Chondrocyte (in vitro differentiated cells): ENCODE measurements at regions not wholly inside any gene's neighbourhood (a gene's known extent, or its start where the extent isn't known, plus 50 kb on each side); places are given as distances from the start of the nearest gene placed in this dataset.
"Not testable (repeated sequence)": the region's sequence is repeated elsewhere in the genome, so short reads cannot be mapped to it uniquely, and the experiment has no call there.

Source experiments
- DNase-seq: peaks from one replicate; pipeline ENCODE4 v3.0.0; 2021; ENCODE audit warnings: mixed read lengths, low spot score
- H3K27ac Mint-ChIP-seq: one replicate; pipeline ENCODE4 v1.8.0; 2021; ENCODE audit warnings: mild to moderate bottlenecking, moderate library complexity, mixed read lengths; ENCODE audit not compliant: unreplicated experiment
- H3K27me3 Mint-ChIP-seq: 2 replicates; pipeline ENCODE4 v1.8.0; 2021; ENCODE audit warnings: low read depth, mixed read lengths
- H3K36me3 Mint-ChIP-seq: 2 replicates; pipeline ENCODE4 v1.8.0; 2021; ENCODE audit warnings: low read depth, mixed read lengths
- H3K4me1 Mint-ChIP-seq: 2 replicates; pipeline ENCODE4 v1.8.0; 2021; ENCODE audit warnings: low read depth, mild to moderate bottlenecking, mixed read lengths
- H3K4me3 Mint-ChIP-seq: one replicate; pipeline ENCODE4 v1.8.0; 2021; ENCODE audit warnings: mild to moderate bottlenecking, moderate library complexity, mixed read lengths; ENCODE audit not compliant: unreplicated experiment
- H3K9me3 Mint-ChIP-seq: 2 replicates; pipeline ENCODE4 v1.8.0; 2021; ENCODE audit warnings: low read depth, mixed read lengths
- CTCF ChIP-seq: fragments of 200-600 bp; sonication (generic); IDR thresholded peaks from 2 replicates; pipeline ENCODE4 v1.5.0; 2021; ENCODE audit warnings: antibody characterized with exemption, mild to moderate bottlenecking, moderate library complexity

GRCh38 chr3:144501467-144501866, 529.8 kb downstream of the DIPK2A start:
- H3K4me1 Mint-ChIP-seq: no peaks in the 10 kb centered on the region
- no peak overlapping the region for H3K27ac Mint-ChIP-seq
- no peak for TF ChIP-seq CTCF
- H3K36me3 Mint-ChIP-seq: no peaks in the 10 kb centered on the region
- no peaks in the 10 kb centered on the region for H3K27me3 Mint-ChIP-seq
- no peak for DNase-seq
- H3K9me3 Mint-ChIP-seq: no peaks in the 10 kb centered on the region
- no peak overlapping the region for H3K4me3 Mint-ChIP-seq

- no peak overlapping the region for H3K27ac Mint-ChIP-seq
- no peak for DNase-seq
- no peaks in the 10 kb centered on the region for H3K9me3 Mint-ChIP-seq
- H3K4me3 Mint-ChIP-seq: no peak overlapping the region
- TF ChIP-seq CTCF: no peak
- no peaks in the 10 kb centered on the region for H3K27me3 Mint-ChIP-seq
- H3K4me1 Mint-ChIP-seq: no peaks in the 10 kb centered on the region
- no peaks in the 10 kb centered on the region for H3K36me3 Mint-ChIP-seq
Observed at GRCh38 chr3:144502402-144502801, 530.8 kb downstream of the DIPK2A start.

- not testable (repeated sequence) for H3K4me1 Mint-ChIP-seq, H3K4me3 Mint-ChIP-seq, H3K36me3 Mint-ChIP-seq, DNase-seq, H3K27ac Mint-ChIP-seq, H3K27me3 Mint-ChIP-seq, H3K9me3 Mint-ChIP-seq
Observed at GRCh38 chr3:144506375-144506774, 534.8 kb downstream of the DIPK2A start.

- Mint-ChIP-seq H3K9me3 (no peaks in the 10 kb centered on the region), H3K27ac (no peak overlapping the region), H3K4me3 (no peak overlapping the region), H3K4me1 (peaks cover 5% of the 10 kb centered on the region), H3K36me3 (no peaks in the 10 kb centered on the region), H3K27me3 (no peaks in the 10 kb centered on the region)
- DNase-seq: no peak
- TF ChIP-seq CTCF: no peak
Observed at GRCh38 chr3:144511346-144511745, 539.7 kb downstream of the DIPK2A start.

GRCh38 chr3:144516026-144516425, 544.4 kb downstream of the DIPK2A start:
- Mint-ChIP-seq H3K9me3 (no peaks in the 10 kb centered on the region), H3K27ac (no peak overlapping the region), H3K4me3 (no peak overlapping the region), H3K27me3 (no peaks in the 10 kb centered on the region), H3K36me3 (no peaks in the 10 kb centered on the region), H3K4me1 (peaks cover 7% of the 10 kb centered on the region)
- DNase-seq: no peak
- no peak for TF ChIP-seq CTCF

GRCh38 chr3:144516589-144516988, 545.0 kb downstream of the DIPK2A start:
- peaks cover 7% of the 10 kb centered on the region for H3K4me1 Mint-ChIP-seq
- H3K4me3 Mint-ChIP-seq: no peak overlapping the region
- no peak for TF ChIP-seq CTCF

More at GRCh38 chr3:144516589-144516988, 545.0 kb downstream of the DIPK2A start:
- Mint-ChIP-seq H3K9me3 (no peaks in the 10 kb centered on the region), H3K36me3 (no peaks in the 10 kb centered on the region), H3K27me3 (no peaks in the 10 kb centered on the region), H3K27ac (no peak overlapping the region)
- no peak for DNase-seq
